Gastrocnemius medialis (tissue), 4 donors: ENCODE measurements at regions not wholly inside any gene's neighbourhood (a gene's known extent, or its start where the extent isn't known, plus 50 kb on each side); places are given as distances from the start of the nearest gene placed in this dataset.

ENCODE experiments used
- CTCF ChIP-seq, 5 experiments: fragments of 450-650 bp in 3 of 5; fragments of 200-600 bp in 2 of 5; sonication (generic) in 2 of 5; IDR thresholded peaks in 4 of 5; conservative IDR thresholded peaks in 1 of 5; 1 replicate in 4 of 5; 2 replicates in 1 of 5; pipeline ENCODE4 v1.5.1; 2016 to 2019; ENCODE audit warnings: antibody characterized with exemption in 5 of 5, mild to moderate bottlenecking in 3 of 5, moderate library complexity in 3 of 5
- POLR2A ChIP-seq, 2 donors: fragments of 450-650 bp; IDR thresholded peaks; one replicate each; pipeline ENCODE4 v1.6.1; 2017; ENCODE audit warnings: antibody characterized with exemption in 2 of 2, mild to moderate bottlenecking in 2 of 2, moderate library complexity in 2 of 2

- no peak for TF ChIP-seq CTCF (IDR thresholded peaks at IDR 0.05 in 4 of 5, conservative IDR thresholded peaks at IDR 0.05 in 1 of 5)
- no peak for TF ChIP-seq POLR2A (IDR thresholded peaks at IDR 0.05)
These were observed 1122.2 kb upstream of the CELF2 start for GRCh38 chr10:9895453-9895852.
